Fibroblast of lung (primary cell): ENCODE measurements at regions not wholly inside any gene's neighbourhood (a gene's known extent, or its start where the extent isn't known, plus 50 kb on each side); places are given as distances from the start of the nearest gene placed in this dataset.

ENCODE experiments used
- CTCF ChIP-seq, 2 donors: IDR thresholded peaks in 1 of 2; conservative IDR thresholded peaks in 1 of 2; 1 replicate in 1 of 2; 2 replicates in 1 of 2; pipeline ENCODE4 v1.5.1; 2011 to 2012; ENCODE audit warnings: low read length in 2 of 2, control low read depth in 1 of 2, inconsistent platforms in 1 of 2, low read depth in 1 of 2, mild to moderate bottlenecking in 1 of 2
- EZH2 ChIP-seq: IDR thresholded peaks from 2 replicates; pipeline ENCODE4 v1.5.1; 2012; ENCODE audit warnings: low read length, control low read depth, mild to moderate bottlenecking; ENCODE audit errors: missing control alignments

GRCh38 chr5:74280306-74280705, 360.2 kb downstream of the ENC1 start:
- no peak for TF ChIP-seq CTCF (conservative IDR thresholded peaks at IDR 0.05 in 1 of 2, IDR thresholded peaks at IDR 0.05 in 1 of 2; ENCODE audit: low read depth in 1 of 2, low read length in 2 of 2)
- no peak for TF ChIP-seq EZH2
